ENCODE measurements at regions not wholly inside any gene's neighbourhood (a gene's known extent, or its start where the extent isn't known, plus 50 kb on each side); places are given as distances from the start of the nearest gene placed in this dataset.

GRCh38 chr2:9773903-9774239 lies 69.4 kb upstream of the TAF1B start:
- Histone ChIP-seq H3K9me3 (ENCODE audit: low read depth, low read length, poor library complexity, severe bottlenecking) (no peaks in the 10 kb centered on the region), H3K27me3 (replicated peaks; ENCODE audit: insufficient read depth, low read depth, low read length, poor library complexity) (no peaks in the 10 kb centered on the region), H3K27ac (ENCODE audit: low read depth, low read length, poor library complexity, severe bottlenecking) (no peak overlapping the region), H3K4me3 (ENCODE audit: low read depth, low read length, poor library complexity, severe bottlenecking) (no peak overlapping the region), H3K36me3 (ENCODE audit: insufficient read depth, low read length, poor library complexity, severe bottlenecking) (no peaks in the 10 kb centered on the region), H3K4me1 (ENCODE audit: insufficient read depth, low read length, poor library complexity, severe bottlenecking) (peaks cover 3% of the 10 kb centered on the region)
- DNase-seq (ENCODE audit: low spot score): no peak
- ChIA-PET POLR2A (ENCODE audit: low non-redundant PET) (no interaction called here), CTCF (no interaction called here)
- BruUV-seq (replicated peaks): no TSS peak
- intact Hi-C loops (cut with micrococcal nuclease; ENCODE audit: unreplicated experiment): no loop called here
- TF ChIP-seq CTCF (conservative IDR thresholded peaks at IDR 0.05; ENCODE audit: low read depth, low read length) (no peak), EZH2 (IDR thresholded peaks at IDR 0.05; ENCODE audit: borderline replicate concordance, low read depth, low read length, poor library complexity, severe bottlenecking) (no peak)

GRCh38 chr2:9774266-9774665 lies 69.0 kb upstream of the TAF1B start:
- intact Hi-C loops (cut with micrococcal nuclease; ENCODE audit: unreplicated experiment): no loop called here
- ChIA-PET POLR2A (ENCODE audit: low non-redundant PET) (no interaction called here), CTCF (no interaction called here)
- Histone ChIP-seq H3K27me3 (replicated peaks; ENCODE audit: insufficient read depth, low read depth, low read length, poor library complexity) (no peaks in the 10 kb centered on the region), H3K9me3 (ENCODE audit: low read depth, low read length, poor library complexity, severe bottlenecking) (no peaks in the 10 kb centered on the region), H3K4me1 (ENCODE audit: insufficient read depth, low read length, poor library complexity, severe bottlenecking) (peaks cover 3% of the 10 kb centered on the region), H3K27ac (ENCODE audit: low read depth, low read length, poor library complexity, severe bottlenecking) (no peak overlapping the region), H3K4me3 (ENCODE audit: low read depth, low read length, poor library complexity, severe bottlenecking) (no peak overlapping the region), H3K36me3 (ENCODE audit: insufficient read depth, low read length, poor library complexity, severe bottlenecking) (no peaks in the 10 kb centered on the region)
- no peak for TF ChIP-seq EZH2 (IDR thresholded peaks at IDR 0.05; ENCODE audit: borderline replicate concordance, low read depth, low read length, poor library complexity, severe bottlenecking)
- TF ChIP-seq CTCF (conservative IDR thresholded peaks at IDR 0.05; ENCODE audit: low read depth, low read length): no peak
- no peak for DNase-seq (ENCODE audit: low spot score)
- no TSS peak for BruUV-seq (replicated peaks)

- H3K4me3 ChIP-seq (ENCODE audit: low read depth, low read length, poor library complexity, severe bottlenecking): no peak overlapping the region
- intact Hi-C loops (cut with micrococcal nuclease; ENCODE audit: unreplicated experiment): no loop called here
- TF ChIP-seq EZH2 (IDR thresholded peaks at IDR 0.05; ENCODE audit: borderline replicate concordance, low read depth, low read length, poor library complexity, severe bottlenecking) (no peak), CTCF (conservative IDR thresholded peaks at IDR 0.05; ENCODE audit: low read depth, low read length) (no peak)
- H3K36me3 ChIP-seq (ENCODE audit: insufficient read depth, low read length, poor library complexity, severe bottlenecking): no peaks in the 10 kb centered on the region
- BruUV-seq (replicated peaks): no TSS peak
- H3K27me3 ChIP-seq (replicated peaks; ENCODE audit: insufficient read depth, low read depth, low read length, poor library complexity): no peaks in the 10 kb centered on the region
- H3K9me3 ChIP-seq (ENCODE audit: low read depth, low read length, poor library complexity, severe bottlenecking): no peaks in the 10 kb centered on the region
- ChIA-PET CTCF (no interaction called here), POLR2A (ENCODE audit: low non-redundant PET) (no interaction called here)
- no peaks in the 10 kb centered on the region for H3K4me1 ChIP-seq (ENCODE audit: insufficient read depth, low read length, poor library complexity, severe bottlenecking)
- no peak for DNase-seq (ENCODE audit: low spot score)
- H3K27ac ChIP-seq (ENCODE audit: low read depth, low read length, poor library complexity, severe bottlenecking): no peak overlapping the region
Observed at GRCh38 chr2:9775351-9775750, 67.9 kb upstream of the TAF1B start.

Measured in A673 (cell line).